ENCODE measurements at regions not wholly inside any gene's neighbourhood (a gene's known extent, or its start where the extent isn't known, plus 50 kb on each side); places are given as distances from the start of the nearest gene placed in this dataset.
A peak's percentile ranks its signal among the peaks of the same experiment; 100 is the strongest.
"Not testable (repeated sequence)": the region's sequence is repeated elsewhere in the genome, so short reads cannot be mapped to it uniquely, and the experiment has no call there.

DNA sequence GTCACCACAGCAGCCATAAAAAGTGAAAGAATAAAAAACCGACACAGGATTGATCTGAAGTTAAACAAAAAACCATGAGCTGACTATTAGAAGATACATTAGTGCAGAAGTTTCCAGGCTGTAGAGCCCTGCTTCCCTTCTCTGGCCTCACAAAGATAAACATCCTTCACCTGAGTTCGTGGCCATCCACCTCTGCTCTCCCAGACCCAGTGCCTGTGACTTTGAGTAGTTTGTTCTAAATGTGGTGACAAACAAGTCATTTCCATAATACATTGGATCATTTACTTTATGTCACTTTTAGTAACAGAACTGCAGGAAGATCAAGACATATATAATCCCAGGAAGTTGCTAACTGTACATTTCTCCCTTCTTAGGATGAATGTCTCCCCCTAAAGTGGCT is 241.9 kb upstream of the MAP2 start:
- Histone ChIP-seq H3K9me3 (ENCODE audit: control insufficient read depth in 1 of 2, low read length in 2 of 2) (no peaks in the 10 kb centered on the region), H3K27ac (ENCODE audit: low read depth, low read length) (no peak overlapping the region)

DNA sequence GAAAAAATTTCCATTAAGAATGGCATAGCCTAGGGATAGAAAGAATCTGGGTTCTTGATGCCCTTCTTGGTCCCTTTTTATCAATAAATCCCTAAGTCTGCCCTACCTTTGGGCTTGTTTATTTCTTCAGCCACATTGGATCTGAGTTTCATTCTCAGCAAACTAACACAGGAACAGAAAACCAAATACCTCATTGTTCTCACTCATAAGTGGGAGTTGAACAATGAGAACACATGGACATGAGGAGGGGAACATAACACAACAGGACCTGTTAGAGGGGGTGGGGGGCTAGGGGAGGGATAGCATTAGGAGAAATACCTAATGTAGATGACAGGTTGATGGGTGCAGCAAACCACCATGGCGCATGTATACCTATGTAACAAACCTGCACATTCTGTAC is 237.0 kb upstream of the MAP2 start:
- H3K9me3 ChIP-seq (ENCODE audit: control insufficient read depth in 1 of 2, low read length in 2 of 2); H3K36me3 ChIP-seq (ENCODE audit: control insufficient read depth in 1 of 2, insufficient read depth in 2 of 2, low read length in 2 of 2); H3K4me3 ChIP-seq (ENCODE audit: low read depth in 1 of 2, low read length in 2 of 2); H3K27ac ChIP-seq (ENCODE audit: low read depth, low read length); H3K9ac ChIP-seq (ENCODE audit: low read depth in 1 of 2, low read length in 2 of 2); H3K4me1 ChIP-seq (ENCODE audit: control insufficient read depth in 1 of 2, insufficient read depth in 2 of 2, low read length in 2 of 2); H3K27me3 ChIP-seq (ENCODE audit: control insufficient read depth in 1 of 2, insufficient read depth in 2 of 2, low read length in 2 of 2): not testable (repeated sequence)

More for the DNA sequence above, 241.9 kb upstream of the MAP2 start:
- H3K4me3 ChIP-seq (ENCODE audit: low read depth in 1 of 2, low read length in 2 of 2): no peak overlapping the region
- no peaks in the 10 kb centered on the region for H3K36me3 ChIP-seq (ENCODE audit: control insufficient read depth in 1 of 2, insufficient read depth in 2 of 2, low read length in 2 of 2)
- H3K4me1 ChIP-seq (ENCODE audit: control insufficient read depth in 1 of 2, insufficient read depth in 2 of 2, low read length in 2 of 2): no peaks in the 10 kb centered on the region
- no peak overlapping the region for H3K9ac ChIP-seq (ENCODE audit: low read depth in 1 of 2, low read length in 2 of 2)
- H3K27me3 ChIP-seq (ENCODE audit: control insufficient read depth in 1 of 2, insufficient read depth in 2 of 2, low read length in 2 of 2): no peaks in the 10 kb centered on the region

DNA sequence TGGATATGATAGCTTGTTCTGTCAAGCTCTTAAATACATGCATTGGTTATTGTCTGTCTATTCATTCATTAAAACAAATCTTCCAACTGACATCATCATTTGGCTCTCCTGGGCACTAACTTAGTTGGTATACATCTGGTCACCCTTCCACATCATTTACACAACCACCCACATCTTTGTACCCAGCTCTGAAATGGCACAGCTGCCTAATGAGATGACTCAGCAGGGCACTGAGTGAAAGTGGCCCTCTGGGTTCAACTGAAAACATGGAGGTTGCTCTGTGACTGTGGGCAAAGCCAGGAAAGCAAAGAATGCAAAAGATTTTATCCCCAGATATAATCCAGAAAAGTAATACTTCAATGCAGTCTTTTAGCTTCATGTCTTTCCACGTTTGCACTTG is 234.0 kb upstream of the MAP2 start:
- no peaks in the 10 kb centered on the region for H3K4me1 ChIP-seq (ENCODE audit: control insufficient read depth in 1 of 2, insufficient read depth in 2 of 2, low read length in 2 of 2)
- H3K9me3 ChIP-seq (ENCODE audit: control insufficient read depth in 1 of 2, low read length in 2 of 2): no peaks in the 10 kb centered on the region
- H3K27me3 ChIP-seq (ENCODE audit: control insufficient read depth in 1 of 2, insufficient read depth in 2 of 2, low read length in 2 of 2): no peaks in the 10 kb centered on the region
- H3K4me3 ChIP-seq (ENCODE audit: low read depth in 1 of 2, low read length in 2 of 2): no peak overlapping the region
- no peaks in the 10 kb centered on the region for H3K36me3 ChIP-seq (ENCODE audit: control insufficient read depth in 1 of 2, insufficient read depth in 2 of 2, low read length in 2 of 2)
- no peak overlapping the region for H3K9ac ChIP-seq (ENCODE audit: low read depth in 1 of 2, low read length in 2 of 2)
- H3K27ac ChIP-seq (ENCODE audit: low read depth, low read length): no peak overlapping the region

DNA sequence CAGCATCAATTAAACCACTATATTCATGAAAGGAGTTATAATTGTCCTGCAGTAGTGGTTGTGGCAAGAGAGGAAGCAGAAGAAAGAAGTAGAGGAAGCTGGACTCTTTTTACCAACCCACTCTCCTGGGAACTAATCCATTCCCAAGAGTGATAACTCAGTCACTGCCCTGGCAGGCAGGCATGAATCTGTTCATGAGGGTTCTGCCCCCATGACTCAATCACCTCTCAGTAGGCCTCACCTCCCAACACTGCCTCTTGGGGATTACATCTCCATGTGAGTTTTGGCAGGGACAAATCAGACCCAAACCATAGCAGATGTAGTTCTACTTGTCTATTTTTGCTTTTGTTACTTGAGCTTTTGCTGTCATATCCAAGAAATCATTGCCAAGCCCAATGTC is 232.7 kb upstream of the MAP2 start:
- no peak overlapping the region for H3K4me3 ChIP-seq (ENCODE audit: low read depth in 1 of 2, low read length in 2 of 2)
- no peak overlapping the region for H3K9ac ChIP-seq (ENCODE audit: low read depth in 1 of 2, low read length in 2 of 2)
- H3K36me3 ChIP-seq (ENCODE audit: control insufficient read depth in 1 of 2, insufficient read depth in 2 of 2, low read length in 2 of 2): no peaks in the 10 kb centered on the region
- H3K4me1 ChIP-seq (ENCODE audit: control insufficient read depth in 1 of 2, insufficient read depth in 2 of 2, low read length in 2 of 2): no peaks in the 10 kb centered on the region
- no peak overlapping the region for H3K27ac ChIP-seq (ENCODE audit: low read depth, low read length)
- no peaks in the 10 kb centered on the region for H3K27me3 ChIP-seq (ENCODE audit: control insufficient read depth in 1 of 2, insufficient read depth in 2 of 2, low read length in 2 of 2)
- no peaks in the 10 kb centered on the region for H3K9me3 ChIP-seq (ENCODE audit: control insufficient read depth in 1 of 2, low read length in 2 of 2)

DNA sequence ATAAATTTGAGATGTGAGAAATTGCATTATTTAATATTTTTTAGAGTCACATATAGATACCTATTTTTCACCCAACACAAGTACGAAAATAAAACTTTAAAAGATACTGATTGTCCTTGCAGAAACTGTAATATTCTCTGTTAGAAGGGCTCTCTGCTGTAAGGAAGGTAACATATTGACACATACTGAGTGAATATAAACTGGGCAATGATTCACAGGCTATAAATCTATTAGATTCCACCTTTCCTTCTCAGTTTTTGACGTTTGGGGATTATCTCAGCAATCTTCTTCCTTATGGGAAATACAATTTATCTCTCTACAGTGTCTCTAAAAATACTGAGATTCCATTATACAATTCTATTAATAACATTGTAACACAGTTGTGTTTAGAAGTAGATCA is 229.1 kb upstream of the MAP2 start:
- H3K4me1 ChIP-seq (ENCODE audit: control insufficient read depth in 1 of 2, insufficient read depth in 2 of 2, low read length in 2 of 2): no peaks in the 10 kb centered on the region
- H3K4me3 ChIP-seq (ENCODE audit: low read depth in 1 of 2, low read length in 2 of 2): no peak overlapping the region
- H3K36me3 ChIP-seq (ENCODE audit: control insufficient read depth in 1 of 2, insufficient read depth in 2 of 2, low read length in 2 of 2): no peaks in the 10 kb centered on the region
- H3K27me3 ChIP-seq (ENCODE audit: control insufficient read depth in 1 of 2, insufficient read depth in 2 of 2, low read length in 2 of 2): no peaks in the 10 kb centered on the region
- H3K9me3 ChIP-seq (ENCODE audit: control insufficient read depth in 1 of 2, low read length in 2 of 2): no peaks in the 10 kb centered on the region
- no peak overlapping the region for H3K27ac ChIP-seq (ENCODE audit: low read depth, low read length)
- no peak overlapping the region for H3K9ac ChIP-seq (ENCODE audit: low read depth in 1 of 2, low read length in 2 of 2)

DNA sequence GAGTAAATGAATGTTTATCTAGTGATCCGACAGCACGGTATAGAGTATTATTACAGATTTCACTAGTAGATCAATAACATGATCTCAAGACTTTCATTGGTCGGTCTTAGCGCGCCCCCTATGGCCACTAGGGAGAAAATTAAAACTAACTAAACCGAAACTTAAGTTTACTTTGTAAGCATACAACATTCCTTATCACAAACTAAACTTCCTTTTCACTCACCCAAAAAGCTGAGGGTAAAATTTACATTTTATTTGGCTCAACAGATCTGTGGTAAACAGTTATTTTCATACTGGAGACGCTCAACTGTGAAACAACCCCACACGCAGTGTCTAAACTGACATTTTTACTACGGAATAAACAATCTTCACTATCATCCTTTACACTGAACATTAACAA is 215.6 kb upstream of the MAP2 start:
- H3K4me1 ChIP-seq (ENCODE audit: control insufficient read depth in 1 of 2, insufficient read depth in 2 of 2, low read length in 2 of 2): no peaks in the 10 kb centered on the region
- no peak overlapping the region for H3K27ac ChIP-seq (ENCODE audit: low read depth, low read length)
- peak overlapping the region in 1 of 2 donors; percentile 4 for H3K9ac ChIP-seq (ENCODE audit: low read depth in 1 of 2, low read length in 2 of 2)

DNA sequence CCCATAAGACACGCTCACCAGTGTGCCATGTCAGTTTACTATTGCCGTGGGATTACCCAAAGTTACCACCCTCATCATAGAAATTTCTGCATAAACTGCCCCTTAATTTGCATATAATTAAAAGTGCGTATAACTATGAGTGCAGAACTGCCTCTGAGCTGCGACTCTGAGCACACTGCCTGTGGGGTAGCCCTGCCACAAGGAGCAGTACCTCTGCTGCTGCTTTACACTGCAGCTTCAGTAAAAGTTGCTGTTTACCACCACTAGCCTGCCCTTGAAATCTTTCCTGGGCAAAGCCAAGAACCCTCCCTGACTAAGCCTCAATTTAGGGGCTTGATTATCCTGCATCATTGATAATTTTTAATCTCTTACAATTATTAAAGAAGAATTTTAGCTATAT is 213.9 kb upstream of the MAP2 start:
- H3K27ac ChIP-seq (ENCODE audit: low read depth, low read length): no peak overlapping the region
- H3K9ac ChIP-seq (ENCODE audit: low read depth in 1 of 2, low read length in 2 of 2): no peak overlapping the region
- H3K36me3 ChIP-seq (ENCODE audit: control insufficient read depth in 1 of 2, insufficient read depth in 2 of 2, low read length in 2 of 2): no peaks in the 10 kb centered on the region
- H3K4me1 ChIP-seq (ENCODE audit: control insufficient read depth in 1 of 2, insufficient read depth in 2 of 2, low read length in 2 of 2): no peaks in the 10 kb centered on the region
- no peaks in the 10 kb centered on the region for H3K9me3 ChIP-seq (ENCODE audit: control insufficient read depth in 1 of 2, low read length in 2 of 2)
- H3K4me3 ChIP-seq (ENCODE audit: low read depth in 1 of 2, low read length in 2 of 2): no peak overlapping the region
- no peaks in the 10 kb centered on the region for H3K27me3 ChIP-seq (ENCODE audit: control insufficient read depth in 1 of 2, insufficient read depth in 2 of 2, low read length in 2 of 2)

More for the DNA sequence above, 215.6 kb upstream of the MAP2 start:
- Histone ChIP-seq H3K27me3 (ENCODE audit: control insufficient read depth in 1 of 2, insufficient read depth in 2 of 2, low read length in 2 of 2) (no peaks in the 10 kb centered on the region), H3K36me3 (ENCODE audit: control insufficient read depth in 1 of 2, insufficient read depth in 2 of 2, low read length in 2 of 2) (no peaks in the 10 kb centered on the region), H3K9me3 (ENCODE audit: control insufficient read depth in 1 of 2, low read length in 2 of 2) (no peaks in the 10 kb centered on the region), H3K4me3 (ENCODE audit: low read depth in 1 of 2, low read length in 2 of 2) (peak overlapping the region in 1 of 2 donors; percentile 29)

DNA sequence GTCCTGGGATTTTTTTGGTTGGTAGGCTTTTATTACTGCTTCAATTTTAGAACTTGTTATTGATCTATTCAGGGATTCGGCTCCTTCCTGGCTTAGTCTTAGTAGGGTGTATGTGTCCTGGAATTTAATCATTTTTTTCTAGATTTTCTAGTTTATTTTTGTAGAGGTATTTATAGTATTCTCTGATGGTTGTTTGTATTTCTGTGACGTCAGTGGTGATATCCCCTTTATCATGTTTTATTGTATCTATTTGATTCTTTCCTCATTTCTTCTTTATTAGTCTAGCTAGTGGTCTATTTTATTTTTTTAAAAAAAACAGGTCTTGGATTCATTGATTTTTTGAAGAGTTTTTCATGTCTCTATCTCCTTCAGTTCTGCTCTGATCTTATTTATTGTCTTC is 193.3 kb upstream of the MAP2 start:
- Histone ChIP-seq H3K27me3 (ENCODE audit: control insufficient read depth in 1 of 2, insufficient read depth in 2 of 2, low read length in 2 of 2) (no peaks in the 10 kb centered on the region), H3K4me1 (ENCODE audit: control insufficient read depth in 1 of 2, insufficient read depth in 2 of 2, low read length in 2 of 2) (no peaks in the 10 kb centered on the region), H3K9me3 (ENCODE audit: control insufficient read depth in 1 of 2, low read length in 2 of 2) (no peaks in the 10 kb centered on the region), H3K4me3 (ENCODE audit: low read depth in 1 of 2, low read length in 2 of 2) (no peak overlapping the region), H3K36me3 (ENCODE audit: control insufficient read depth in 1 of 2, insufficient read depth in 2 of 2, low read length in 2 of 2) (no peaks in the 10 kb centered on the region), H3K27ac (ENCODE audit: low read depth, low read length) (no peak overlapping the region), H3K9ac (ENCODE audit: low read depth in 1 of 2, low read length in 2 of 2) (no peak overlapping the region)

DNA sequence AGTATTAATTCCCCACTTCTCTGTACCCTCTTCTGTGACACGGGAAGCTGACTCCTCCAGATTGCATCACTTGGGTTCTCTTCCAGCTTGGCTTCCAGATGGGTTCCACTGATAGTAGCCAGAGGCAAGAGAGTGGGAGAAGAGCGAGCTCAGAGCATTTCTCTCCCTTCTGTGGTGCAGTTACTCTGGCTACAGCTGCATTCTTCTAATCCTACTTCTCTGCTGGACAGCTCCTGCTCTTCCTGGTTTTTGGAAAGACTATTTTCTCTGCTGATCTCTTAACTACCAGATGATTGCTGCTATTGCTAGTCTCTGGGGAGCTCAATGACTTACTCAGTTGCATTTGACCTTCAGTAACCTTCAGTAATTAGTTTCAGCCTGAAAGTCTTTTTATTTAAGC is 187.5 kb upstream of the MAP2 start:
- Histone ChIP-seq H3K4me3 (ENCODE audit: low read depth in 1 of 2, low read length in 2 of 2) (no peak overlapping the region), H3K9ac (ENCODE audit: low read depth in 1 of 2, low read length in 2 of 2) (no peak overlapping the region), H3K27me3 (ENCODE audit: control insufficient read depth in 1 of 2, insufficient read depth in 2 of 2, low read length in 2 of 2) (no peaks in the 10 kb centered on the region), H3K27ac (ENCODE audit: low read depth, low read length) (no peak overlapping the region), H3K9me3 (ENCODE audit: control insufficient read depth in 1 of 2, low read length in 2 of 2) (peaks cover 0 to under 1% of the 10 kb centered on the region in 2 donors), H3K36me3 (ENCODE audit: control insufficient read depth in 1 of 2, insufficient read depth in 2 of 2, low read length in 2 of 2) (no peaks in the 10 kb centered on the region), H3K4me1 (ENCODE audit: control insufficient read depth in 1 of 2, insufficient read depth in 2 of 2, low read length in 2 of 2) (no peaks in the 10 kb centered on the region)

DNA sequence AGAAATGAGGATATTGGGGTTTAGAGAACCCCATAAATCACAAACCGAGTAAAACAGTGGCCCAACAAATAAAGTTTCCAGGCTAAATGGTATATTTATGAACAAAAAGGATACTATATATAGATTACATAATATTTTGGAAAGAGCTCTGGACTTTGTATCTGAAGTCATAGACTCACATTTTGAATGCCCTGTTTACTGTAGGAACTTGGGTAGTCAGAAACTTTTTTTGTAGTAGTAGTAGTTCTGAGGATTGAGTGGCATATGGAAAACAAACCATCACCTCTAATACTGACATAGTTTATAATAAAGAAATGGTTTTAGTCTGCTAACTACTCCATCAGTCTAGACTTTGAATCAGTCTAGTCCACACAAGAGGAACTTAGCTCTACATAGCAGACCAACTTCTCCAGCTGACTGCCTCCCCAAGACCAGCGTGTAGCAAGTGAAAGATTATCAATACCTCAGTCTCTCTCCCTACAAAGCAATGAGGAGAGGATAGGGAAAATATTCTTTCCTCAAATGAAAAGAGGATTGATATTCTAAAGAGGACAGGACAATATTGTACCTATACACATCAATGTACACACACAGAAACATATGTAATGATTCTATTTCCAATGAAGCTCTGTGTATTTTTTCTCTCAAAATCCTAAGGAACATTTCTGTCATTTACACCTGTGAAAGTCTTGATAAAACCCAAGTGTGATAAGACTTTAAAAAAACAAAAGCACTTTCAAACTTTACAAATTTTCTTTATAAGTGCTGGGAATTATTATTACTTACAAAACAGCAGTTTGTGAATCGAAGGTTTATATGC is 184.9 kb upstream of the MAP2 start:
- H3K4me1 ChIP-seq (ENCODE audit: control insufficient read depth in 1 of 2, insufficient read depth in 2 of 2, low read length in 2 of 2): no peaks in the 10 kb centered on the region
- H3K27ac ChIP-seq (ENCODE audit: low read depth, low read length): no peak overlapping the region
- no peak overlapping the region for H3K4me3 ChIP-seq (ENCODE audit: low read depth in 1 of 2, low read length in 2 of 2)
- H3K9me3 ChIP-seq (ENCODE audit: control insufficient read depth in 1 of 2, low read length in 2 of 2): peaks cover 0 to 7% of the 10 kb centered on the region in 2 donors
- no peaks in the 10 kb centered on the region for H3K36me3 ChIP-seq (ENCODE audit: control insufficient read depth in 1 of 2, insufficient read depth in 2 of 2, low read length in 2 of 2)
- no peaks in the 10 kb centered on the region for H3K27me3 ChIP-seq (ENCODE audit: control insufficient read depth in 1 of 2, insufficient read depth in 2 of 2, low read length in 2 of 2)
- H3K9ac ChIP-seq (ENCODE audit: low read depth in 1 of 2, low read length in 2 of 2): no peak overlapping the region
